ENCODE measurements at regions not wholly inside any gene's neighbourhood (a gene's known extent, or its start where the extent isn't known, plus 50 kb on each side); places are given as distances from the start of the nearest gene placed in this dataset.

- DNase-seq = no peak
Measured at GRCh38 chr3:166187237-166187636, 350.0 kb upstream of the BCHE start.

DNA sequence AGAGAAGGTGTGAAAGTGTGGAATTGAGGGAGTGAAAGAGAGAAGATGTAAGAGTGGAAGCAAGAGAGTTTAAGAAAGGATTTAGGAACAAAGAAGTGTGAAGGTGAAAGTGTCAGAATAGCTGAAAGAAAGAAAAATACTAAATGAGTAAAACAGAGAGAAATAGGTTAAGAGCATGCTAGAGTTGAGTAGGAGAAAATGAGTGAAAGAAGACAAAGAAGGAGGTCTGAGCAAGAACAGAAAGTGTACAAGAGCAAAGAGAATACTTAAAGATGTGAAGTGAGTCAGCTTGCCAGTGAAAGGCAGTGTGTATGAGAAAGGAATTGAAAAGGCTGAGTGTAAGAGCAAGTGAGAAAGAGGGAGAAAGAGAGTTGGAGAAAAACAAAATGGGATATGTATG is 348.8 kb upstream of the BCHE start:
- DNase-seq = no peak

DNA sequence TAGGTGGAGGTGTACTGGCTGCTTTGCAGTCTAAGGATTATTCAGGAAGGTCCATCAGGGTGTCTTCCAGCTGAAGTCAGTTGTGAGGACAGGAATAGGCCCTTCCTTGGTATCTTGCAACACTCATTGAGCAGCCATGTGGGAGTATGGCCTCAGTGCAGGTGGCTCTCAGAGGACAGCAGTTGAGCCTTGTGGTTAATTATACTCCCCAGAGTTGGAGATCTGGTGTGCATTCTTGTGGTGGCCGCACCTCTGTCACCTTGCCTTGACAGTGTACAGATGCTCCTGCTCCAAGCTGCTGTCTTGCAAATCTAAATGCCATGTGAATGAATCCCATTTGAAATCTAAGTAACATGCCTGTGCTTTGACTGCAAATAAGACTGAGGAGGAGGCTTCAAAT is 339.9 kb upstream of the BCHE start:
- no peak for DNase-seq

DNA sequence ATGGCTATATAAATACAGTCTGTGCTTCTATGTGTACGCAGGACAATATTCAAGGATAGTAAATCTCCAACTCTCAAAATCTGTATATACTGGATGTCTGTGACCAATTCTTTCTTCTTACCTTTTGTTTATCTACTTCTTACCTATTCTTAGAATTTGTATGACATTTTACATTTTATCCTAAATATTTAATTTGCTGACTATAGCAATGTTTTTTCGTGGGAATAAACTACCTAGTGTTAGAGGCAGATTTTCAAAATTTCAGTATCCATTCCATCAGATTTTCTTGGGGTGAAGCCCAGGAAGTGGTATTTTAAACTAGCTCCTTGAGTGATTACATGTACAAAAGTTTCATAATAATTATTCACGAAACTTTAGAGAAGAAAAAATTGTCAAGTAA is 334.5 kb upstream of the BCHE start:
- DNase-seq = no peak

GRCh38 chr3:166169681-166170080 is 332.5 kb upstream of the BCHE start:
- DNase-seq = no peak

- DNase-seq = no peak
Measured at GRCh38 chr3:166127969-166128368, 290.7 kb upstream of the BCHE start.

GRCh38 chr3:166125179-166125578 is 288.0 kb upstream of the BCHE start:
- no peak for DNase-seq

- no peak for DNase-seq
Measured at GRCh38 chr3:166123576-166123975, 286.4 kb upstream of the BCHE start.

DNA sequence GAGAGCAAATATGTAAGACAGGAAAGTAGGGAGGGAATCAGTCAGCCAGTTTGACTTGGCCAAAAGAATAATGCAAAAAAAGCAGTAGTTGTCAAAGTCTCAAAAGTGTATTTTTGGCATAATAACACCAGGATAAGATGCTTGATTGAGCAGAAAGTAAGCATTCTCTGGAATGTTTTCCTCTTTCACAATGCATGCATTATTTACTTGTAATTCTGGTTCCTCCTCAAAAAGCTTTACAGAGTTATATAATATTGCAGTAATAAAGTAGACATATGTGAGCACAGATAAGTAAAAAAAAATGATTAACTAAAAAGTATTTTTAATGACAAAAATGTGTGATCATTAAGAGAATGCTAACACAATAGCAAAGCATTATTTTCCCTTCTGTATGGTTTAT is 285.9 kb upstream of the BCHE start:
- DNase-seq = no peak

DNA sequence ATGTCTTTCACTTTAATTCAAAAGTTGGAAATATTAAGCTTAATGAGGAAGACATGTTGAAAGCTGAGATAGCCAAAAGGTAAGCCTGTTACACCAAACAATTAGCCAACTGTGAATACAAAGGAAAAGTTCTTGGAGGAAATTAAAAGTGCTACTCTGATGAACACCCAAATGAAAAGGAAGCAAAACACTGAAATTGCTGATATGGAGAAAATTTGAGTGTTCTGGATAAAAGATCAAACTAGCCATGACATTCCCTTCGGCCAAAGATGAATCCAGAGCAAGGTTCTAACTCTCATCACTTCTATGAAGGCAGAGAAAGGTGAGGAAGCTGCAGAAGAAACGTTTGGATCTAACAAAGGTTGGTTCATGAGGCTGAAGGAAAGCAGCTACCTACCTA is 280.8 kb upstream of the BCHE start:
- DNase-seq = no peak

DNA sequence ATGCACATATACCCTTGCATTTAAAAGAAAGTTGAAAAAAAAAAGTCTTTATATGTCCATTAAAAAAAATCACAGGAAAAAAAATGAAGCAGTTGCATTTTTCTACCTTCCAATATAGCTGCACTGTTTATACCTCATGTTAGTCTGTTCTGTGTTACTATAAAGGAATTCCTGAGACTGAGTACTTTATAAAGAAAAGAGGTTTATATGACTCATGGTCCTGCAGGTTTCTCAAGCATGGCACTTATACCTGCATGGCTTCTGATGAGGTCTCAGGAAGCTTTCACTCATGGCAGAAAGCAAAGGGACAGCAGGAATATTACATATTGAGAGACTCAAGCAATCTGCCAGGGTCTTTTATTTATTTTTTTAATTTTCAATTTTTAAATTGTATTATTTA is 277.2 kb upstream of the BCHE start:
- no peak for DNase-seq

DNA sequence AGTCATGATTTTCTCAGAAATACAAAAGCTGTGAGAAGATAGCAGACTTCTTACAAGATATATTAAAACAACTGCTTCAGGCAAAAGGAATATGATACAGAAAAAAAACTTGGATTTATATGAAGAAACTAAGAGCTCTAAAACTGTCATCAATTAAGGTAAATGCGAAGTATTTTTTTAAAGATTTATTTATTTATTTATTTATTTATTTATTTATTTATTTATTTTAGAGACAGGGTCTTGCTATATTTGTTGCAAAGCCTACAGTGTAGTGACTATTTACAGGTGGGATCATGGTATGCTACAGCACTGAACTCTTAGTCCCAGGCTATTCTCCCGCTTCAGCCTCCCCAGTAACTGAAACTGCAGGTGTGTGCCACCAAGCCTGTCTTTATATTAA is 274.3 kb upstream of the BCHE start:
- DNase-seq = no peak

DNA sequence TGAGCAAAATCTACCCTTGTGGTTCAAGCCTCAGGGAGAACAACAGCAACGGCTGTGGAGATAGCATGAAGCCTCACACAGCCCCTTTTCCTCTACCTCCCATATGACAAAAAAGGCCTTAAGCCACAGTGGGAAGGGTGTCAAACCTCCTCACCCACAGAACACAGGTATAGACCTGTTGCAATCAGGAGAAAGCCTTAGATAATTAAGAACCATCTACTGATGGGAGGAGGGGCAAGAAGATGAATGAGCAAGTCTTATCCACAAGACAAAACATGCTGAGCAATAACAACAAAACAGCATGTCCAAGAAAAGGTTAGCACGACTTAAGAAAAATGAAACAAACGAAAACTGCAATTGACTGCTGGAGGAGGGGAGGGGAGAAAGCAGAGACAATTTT is 272.9 kb upstream of the BCHE start:
- DNase-seq = no peak

- no peak for DNase-seq
Measured at GRCh38 chr3:166104938-166105337, 267.7 kb upstream of the BCHE start.

GRCh38 chr3:166100730-166101129 is 263.5 kb upstream of the BCHE start:
- no peak for DNase-seq

GRCh38 chr3:166089575-166089974 is 252.4 kb upstream of the BCHE start:
- DNase-seq = no peak

DNA sequence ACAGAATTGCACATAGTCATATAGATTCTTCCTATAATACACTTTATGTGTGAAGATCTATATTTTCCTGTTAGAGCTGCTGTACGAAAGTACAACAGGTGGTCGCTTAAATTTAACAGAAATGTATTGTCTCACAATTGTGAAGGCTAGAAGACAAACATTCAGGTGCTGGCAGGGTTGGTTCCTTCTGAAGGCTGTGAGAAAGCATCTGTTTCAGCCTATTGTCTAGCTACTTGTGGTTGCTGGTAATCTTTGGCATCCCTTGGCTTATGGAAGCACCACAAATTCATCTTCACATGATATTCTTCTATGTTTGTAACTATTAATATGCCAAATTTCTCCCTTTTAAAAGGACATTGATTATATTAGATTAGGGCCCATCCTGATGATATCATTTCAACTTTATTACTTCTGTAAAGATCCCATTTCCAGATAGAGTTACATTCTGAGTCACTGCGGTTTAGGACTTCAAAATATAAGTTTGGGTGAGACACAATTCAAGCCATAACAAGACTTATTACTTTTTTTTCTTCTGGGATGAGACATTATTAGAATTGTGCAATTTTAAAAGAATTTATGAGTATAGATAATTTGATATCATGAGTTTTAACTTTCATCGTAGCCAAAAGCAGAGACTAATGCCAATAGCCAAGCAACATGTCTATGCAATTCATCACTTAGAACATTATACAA is 248.1 kb upstream of the BCHE start:
- DNase-seq = no peak

DNA sequence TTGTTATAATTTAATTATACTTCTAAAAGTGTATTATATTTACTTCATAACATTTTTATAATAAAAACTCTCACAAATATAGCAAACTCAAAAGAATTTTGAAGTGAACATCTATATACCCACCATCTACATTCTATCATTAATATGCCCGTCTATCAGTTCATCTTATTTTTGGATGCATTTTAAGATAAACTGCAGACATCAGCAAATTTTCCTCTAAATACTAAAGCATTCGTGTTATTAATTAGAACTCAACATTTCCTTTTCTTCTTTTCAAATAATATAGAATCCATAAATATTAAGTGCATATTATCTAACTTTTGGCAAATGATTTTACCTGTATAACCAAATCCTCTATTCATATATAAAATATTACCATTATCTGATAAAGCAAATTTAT is 242.9 kb upstream of the BCHE start:
- DNase-seq = no peak

GRCh38 chr3:166071831-166072230 is 234.6 kb upstream of the BCHE start:
- no peak for DNase-seq

GRCh38 chr3:166064476-166064875 is 227.3 kb upstream of the BCHE start:
- no peak for DNase-seq

DNA sequence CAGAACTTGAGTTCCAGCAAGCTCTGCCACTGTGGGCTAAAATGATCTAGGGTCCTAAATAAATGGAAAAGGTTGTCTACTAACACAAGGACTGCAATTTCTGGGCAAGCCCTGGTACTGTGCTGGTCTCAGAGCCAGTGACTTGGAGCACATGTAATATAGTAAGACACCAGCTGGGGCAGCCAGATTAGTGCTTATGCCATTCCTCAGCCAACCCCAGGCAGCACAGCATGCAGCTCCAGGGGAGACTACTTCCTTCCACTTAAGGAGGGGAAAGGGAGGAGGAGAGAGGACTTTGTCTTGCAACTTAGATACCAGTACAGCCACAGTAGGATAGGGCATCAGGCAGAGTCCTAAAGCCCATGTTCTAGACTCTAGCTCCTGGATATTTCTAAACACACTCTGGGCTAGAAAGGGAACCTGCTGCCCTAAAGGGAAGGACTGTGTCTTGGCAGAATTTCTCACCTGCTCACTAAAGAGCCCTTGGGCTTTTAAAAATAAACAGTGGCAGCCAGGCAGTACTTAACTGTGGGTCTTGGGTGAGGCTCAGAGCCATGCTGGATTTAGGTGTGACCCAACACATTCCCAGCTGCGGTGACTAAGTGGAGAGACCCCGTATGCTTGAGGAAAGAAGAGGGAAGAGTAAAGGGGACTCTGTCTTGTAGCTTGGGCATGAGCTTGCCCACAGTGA is 223.7 kb upstream of the BCHE start:
- no peak for DNase-seq

- no peak for DNase-seq
Measured at GRCh38 chr3:166052440-166052839, 215.2 kb upstream of the BCHE start.

GRCh38 chr3:166029507-166029906 is 192.3 kb upstream of the BCHE start:
- DNase-seq = no peak

DNA sequence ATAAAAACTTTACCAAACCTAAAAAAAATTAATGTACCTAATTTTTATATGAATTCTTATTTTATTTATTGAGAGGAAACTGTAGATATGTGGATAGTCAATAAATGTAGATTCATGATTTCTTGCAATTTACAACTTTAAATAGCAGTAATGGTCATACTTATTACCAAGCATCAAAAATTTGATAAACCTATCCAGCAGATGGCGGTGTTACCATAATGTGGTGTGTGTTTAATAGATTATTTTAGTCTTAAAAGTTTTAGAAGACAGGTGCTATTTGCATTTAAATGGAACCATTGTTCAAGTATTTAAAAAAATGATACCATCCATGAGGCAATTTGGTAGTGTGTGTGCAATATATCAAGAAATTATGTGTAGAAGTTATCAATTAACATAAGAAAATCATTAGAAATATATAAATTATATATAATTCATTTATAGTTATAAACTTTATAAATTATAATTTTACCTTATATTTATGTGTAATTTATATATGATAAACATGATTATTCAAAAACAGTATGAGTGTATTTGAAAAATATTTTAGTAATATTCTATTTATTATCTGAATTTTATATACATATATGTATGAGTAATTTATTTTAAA is 176.0 kb upstream of the BCHE start:
- DNase-seq = no peak

DNA sequence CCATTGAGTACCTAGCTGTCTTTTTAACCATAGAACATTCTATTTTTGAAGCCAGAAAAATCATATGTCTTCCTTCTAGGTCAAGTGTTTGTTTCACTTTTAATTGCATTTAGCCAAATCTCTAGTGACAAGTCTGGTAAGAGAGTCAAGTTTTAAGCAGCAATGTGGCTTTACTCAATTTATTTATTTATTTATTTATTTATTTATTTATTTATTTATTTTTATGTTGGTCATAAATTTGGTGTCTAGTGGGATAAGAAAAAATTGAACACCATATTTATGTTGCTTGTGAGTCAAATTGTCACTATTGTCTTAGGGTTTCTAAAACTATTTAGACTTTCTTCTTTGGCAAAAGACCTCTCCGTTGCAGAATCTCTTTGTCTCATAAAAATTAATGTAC is 174.5 kb upstream of the BCHE start:
- DNase-seq = no peak
